Heart right ventricle (tissue), 16 donors: ENCODE measurements at regions not wholly inside any gene's neighbourhood (a gene's known extent, or its start where the extent isn't known, plus 50 kb on each side); places are given as distances from the start of the nearest gene placed in this dataset.

ENCODE experiments used
- ATAC-seq, 8 donors: fragments of 200-7000 bp; cut with Tn5 transposase; one replicate each; pipeline ENCODE4 v1.9.1; 2020; ENCODE audit warnings: mild to moderate bottlenecking in 8 of 8, moderate library complexity in 8 of 8, moderate number of reproducible peaks in 1 of 8
- DNase-seq, 2 donors: peaks; one replicate each; pipeline ENCODE4 v3.0.0-alpha.2; 2020
- H3K27ac ChIP-seq, 10 donors: fragments of 200-600 bp; sonication (generic) in 2 of 10; one replicate each; pipeline versions ENCODE4 v1.5.0 to v1.8.0; 2020 to 2022; ENCODE audit warnings: mild to moderate bottlenecking in 3 of 10
- H3K27me3 ChIP-seq, 7 donors: fragments of 200-600 bp; one replicate each; pipeline ENCODE4 v1.8.0; 2021 to 2022; ENCODE audit warnings: mild to moderate bottlenecking in 2 of 7
- H3K36me3 ChIP-seq, 9 donors: fragments of 200-600 bp; sonication (generic) in 1 of 9; one replicate each; pipeline versions ENCODE4 v1.5.0 to v1.8.0; 2020 to 2022; ENCODE audit warnings: mild to moderate bottlenecking in 2 of 9
- H3K4me1 ChIP-seq, 9 donors: fragments of 200-600 bp; sonication (generic) in 1 of 9; one replicate each; pipeline versions ENCODE4 v1.5.0 to v1.8.0; 2020 to 2022; ENCODE audit warnings: mild to moderate bottlenecking in 4 of 9
- H3K4me3 ChIP-seq, 10 donors: fragments of 200-600 bp; sonication (generic) in 2 of 10; one replicate each; pipeline versions ENCODE4 v1.5.0 to v1.8.0; 2020 to 2022; ENCODE audit warnings: mild to moderate bottlenecking in 7 of 10, moderate library complexity in 2 of 10
- H3K9me3 ChIP-seq, 11 donors: fragments of 200-600 bp in 10 of 11; sonication (generic) in 2 of 11; one replicate each; pipeline versions ENCODE4 v1.5.0 to v1.8.0; 2013 to 2022; ENCODE audit warnings: mild to moderate bottlenecking in 2 of 11, control low read depth in 1 of 11, moderate library complexity in 1 of 11
- WGBS, 2 donors: extraction: QIAGEN DNeasy Blood & Tissue Kit; methylation state at CpG; one replicate each; pipeline ENCODE4 v1.1.7; 2013; ENCODE audit warnings: inconsistent platforms in 1 of 2; 5-methylcytosine and 5-hydroxymethylcytosine counted together
- intact Hi-C, 10 donors: fragments of 100-400 bp; cut with DNase I; formaldehyde crosslinking; loops; one replicate each; pipeline versions ENCODE4 v1.11.1 to v1.14.2; 2022
- TF ChIP-seq, protein P1 (sequence below), 9 donors: fragments of 200-600 bp; sonication (generic) in 2 of 9; IDR thresholded peaks; one replicate each; pipeline versions ENCODE4 v1.5.0 to v1.8.0; 2021 to 2022; ENCODE audit warnings: antibody characterized with exemption in 9 of 9, mild to moderate bottlenecking in 5 of 9, moderate library complexity in 1 of 9
- donor health status: Arrhythmogenic right ventricular cardiomyopathy.
- donor health status: ischemic (EF 13 %, LVEDD 7.1; RV severe dilation, severe dysfunction).
- donor health status: healthy with polysubstance abuse.
- donor health status: DM: no; HTN: yes; CAD: no.
- donor health status: DM: no; HTN: no; CAD: no.
- donor health status: ischemic (EF 25% LVEDD 6.9; RV normal size, moderate dysfunction).
- donor health status: ischemic (EF 25% LVEDD 5.7; RV mildly dilated, moderate dysfunction).
- donor health status: healthy.
- donor health status: DM: yes; HTN: yes; CAD: no.
- donor health status: Ischemic cardiomyopathy.
- donor health status: ischemic (EF 35%, LVEDD 5.7; RV mildly dilated, moderate dysfunction).
- donor health status: nonischemic (EF 11% LVEDD 7.7; RV severe dilation, severe dysfunction).
- donor health status: DM: yes; HTN: yes; CAD: no.
- donor health status: PGD.
- donor health status: ischemic (EF 29% LVEDD 5.4; RV normal size, mild dysfunction).
- donor health status: nonischemic (EF 23%, LVEDD 6.1; RV moderate dilation, normal function).

DNA sequence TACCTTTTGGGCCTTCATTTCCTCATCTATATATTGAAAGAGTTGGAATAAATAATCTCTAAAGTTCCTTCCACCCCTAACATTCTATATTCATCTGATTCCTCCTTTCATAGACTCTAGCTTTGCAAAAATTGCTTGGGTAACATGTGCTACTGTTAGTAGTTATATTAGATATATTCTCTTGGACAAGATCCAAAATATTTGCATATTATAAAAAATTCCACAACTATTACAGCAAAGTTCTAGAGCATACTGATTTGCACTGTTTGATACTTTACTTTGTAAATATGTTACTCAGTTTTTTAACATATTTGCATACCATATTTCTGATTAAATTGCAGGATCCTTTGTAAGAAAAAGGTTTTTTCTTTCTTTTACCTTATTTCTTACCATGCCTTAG, 95.9 kb upstream of the UBE2E2 start:
- Histone ChIP-seq H3K27me3 (no peaks in the 10 kb centered on the region), H3K36me3 (no peaks in the 10 kb centered on the region), H3K27ac (no peak overlapping the region), H3K4me1 (peaks cover 0 to 9% (median 0%) of the 10 kb centered on the region in 9 donors), H3K4me3 (no peak overlapping the region), H3K9me3 (peaks cover 0 to 5% (median 0%) of the 10 kb centered on the region in 11 donors)
- TF ChIP-seq, protein P1, sequence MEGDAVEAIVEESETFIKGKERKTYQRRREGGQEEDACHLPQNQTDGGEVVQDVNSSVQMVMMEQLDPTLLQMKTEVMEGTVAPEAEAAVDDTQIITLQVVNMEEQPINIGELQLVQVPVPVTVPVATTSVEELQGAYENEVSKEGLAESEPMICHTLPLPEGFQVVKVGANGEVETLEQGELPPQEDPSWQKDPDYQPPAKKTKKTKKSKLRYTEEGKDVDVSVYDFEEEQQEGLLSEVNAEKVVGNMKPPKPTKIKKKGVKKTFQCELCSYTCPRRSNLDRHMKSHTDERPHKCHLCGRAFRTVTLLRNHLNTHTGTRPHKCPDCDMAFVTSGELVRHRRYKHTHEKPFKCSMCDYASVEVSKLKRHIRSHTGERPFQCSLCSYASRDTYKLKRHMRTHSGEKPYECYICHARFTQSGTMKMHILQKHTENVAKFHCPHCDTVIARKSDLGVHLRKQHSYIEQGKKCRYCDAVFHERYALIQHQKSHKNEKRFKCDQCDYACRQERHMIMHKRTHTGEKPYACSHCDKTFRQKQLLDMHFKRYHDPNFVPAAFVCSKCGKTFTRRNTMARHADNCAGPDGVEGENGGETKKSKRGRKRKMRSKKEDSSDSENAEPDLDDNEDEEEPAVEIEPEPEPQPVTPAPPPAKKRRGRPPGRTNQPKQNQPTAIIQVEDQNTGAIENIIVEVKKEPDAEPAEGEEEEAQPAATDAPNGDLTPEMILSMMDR (IDR thresholded peaks at IDR 0.05) = no peak
- ATAC-seq = no peak
- intact Hi-C loops = no loop called here
- DNase-seq = no peak

DNA sequence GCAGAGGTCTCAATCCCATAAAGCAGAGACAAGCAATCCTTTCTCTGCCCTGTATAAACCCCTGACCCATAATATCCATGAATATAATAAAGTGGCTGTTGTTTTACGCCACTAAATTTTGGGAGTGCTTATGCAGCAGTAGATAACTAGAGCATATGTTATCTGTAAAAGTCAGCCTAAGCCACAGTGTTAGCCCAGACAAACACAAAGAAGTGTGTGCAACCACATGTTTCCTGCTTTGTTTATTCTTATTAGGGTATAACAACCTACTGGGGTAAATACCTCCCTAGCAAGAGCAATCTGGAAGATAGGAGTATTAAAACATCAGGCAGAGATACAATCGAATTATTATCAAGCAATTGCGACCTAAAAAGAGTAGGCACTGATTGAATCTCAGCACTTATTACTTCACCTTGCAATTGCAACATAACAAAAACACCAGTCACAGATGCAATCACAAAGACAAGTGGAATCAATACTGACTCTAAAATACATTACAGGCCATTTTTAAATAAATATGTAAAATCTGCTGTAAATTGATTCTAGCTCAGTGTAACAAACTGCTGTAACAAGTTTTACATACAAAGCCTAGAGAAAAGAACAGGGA, 94.6 kb upstream of the UBE2E2 start:
- Histone ChIP-seq H3K4me3 (no peak overlapping the region), H3K27ac (no peak overlapping the region), H3K4me1 (peaks cover 0 to 9% (median 0%) of the 10 kb centered on the region in 9 donors), H3K9me3 (peaks cover 0 to 5% (median 0%) of the 10 kb centered on the region in 11 donors), H3K36me3 (no peaks in the 10 kb centered on the region), H3K27me3 (no peaks in the 10 kb centered on the region)
- intact Hi-C loops = no loop called here
- DNase-seq (no peak), ATAC-seq (no peak)
- TF ChIP-seq, protein P1 (IDR thresholded peaks at IDR 0.05) = no peak
- 80 to 85% methylated on average over 3 of the region's 3 CpGs for WGBS, 2 donors

DNA sequence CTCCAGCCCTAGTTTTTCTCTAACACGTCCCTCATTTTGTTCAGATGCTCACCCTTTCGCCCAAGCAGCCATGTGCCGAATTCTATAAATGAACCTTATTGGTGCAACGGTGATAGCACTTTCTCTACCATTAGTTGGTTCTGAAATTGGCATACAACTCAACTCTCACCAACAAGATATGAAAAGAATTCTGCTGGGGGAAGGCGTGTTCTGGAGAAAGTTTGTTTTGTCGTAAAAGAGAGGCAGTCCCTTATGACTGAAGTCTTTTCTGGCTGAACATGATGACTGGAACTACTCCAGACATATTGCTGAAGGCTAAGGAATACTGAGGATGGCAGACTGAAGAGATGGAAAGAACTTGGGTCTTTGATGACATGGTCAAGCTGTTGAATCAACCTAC, 91.8 kb upstream of the UBE2E2 start:
- DNase-seq (no peak), ATAC-seq (no peak)
- Histone ChIP-seq H3K27ac (no peak overlapping the region), H3K27me3 (no peaks in the 10 kb centered on the region), H3K9me3 (peaks cover 0 to 5% (median 0%) of the 10 kb centered on the region in 11 donors), H3K4me3 (no peak overlapping the region), H3K4me1 (peaks cover 0 to 23% (median 7%) of the 10 kb centered on the region in 9 donors), H3K36me3 (no peaks in the 10 kb centered on the region)
- intact Hi-C loops = no loop called here
- TF ChIP-seq, protein P1 (IDR thresholded peaks at IDR 0.05) = no peak
- 93 to 94% methylated on average over 6 of the region's 6 CpGs for WGBS, 2 donors

DNA sequence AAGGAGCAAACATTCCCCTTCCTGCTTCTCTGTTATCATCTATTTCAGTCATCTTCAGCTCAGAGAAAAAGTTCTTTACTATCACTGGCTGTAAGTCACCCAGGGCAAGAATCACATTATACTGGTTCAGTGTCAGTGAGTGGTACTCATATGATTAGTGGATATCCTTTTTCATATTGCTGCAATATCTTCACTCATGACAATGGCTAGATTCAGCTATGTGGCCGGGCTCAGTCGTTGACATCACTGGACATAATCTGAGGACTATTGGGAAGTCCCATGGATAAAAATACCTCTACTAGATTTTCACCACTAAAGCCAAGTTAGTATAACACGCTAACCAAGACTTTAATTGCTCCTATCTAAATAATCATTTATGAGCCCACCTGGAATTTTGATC, 91.3 kb upstream of the UBE2E2 start:
- Histone ChIP-seq H3K27ac (no peak overlapping the region), H3K27me3 (no peaks in the 10 kb centered on the region), H3K4me1 (peaks cover 0 to 23% (median 7%) of the 10 kb centered on the region in 9 donors), H3K36me3 (no peaks in the 10 kb centered on the region), H3K4me3 (no peak overlapping the region), H3K9me3 (peaks cover 0 to 5% (median 0%) of the 10 kb centered on the region in 11 donors)
- TF ChIP-seq, protein P1 (IDR thresholded peaks at IDR 0.05) = no peak
- DNase-seq = no peak
- no peak for ATAC-seq
- 89% methylated on average over 3 of the region's 3 CpGs for WGBS, 2 donors
- intact Hi-C loops = no loop called here
